ENCODE measurements at regions not wholly inside any gene's neighbourhood (a gene's known extent, or its start where the extent isn't known, plus 50 kb on each side); places are given as distances from the start of the nearest gene placed in this dataset.

GRCh38 chr7:26612742-26613141 is 251.6 kb downstream of the SKAP2 start:
- no peak for DNase-seq

DNA sequence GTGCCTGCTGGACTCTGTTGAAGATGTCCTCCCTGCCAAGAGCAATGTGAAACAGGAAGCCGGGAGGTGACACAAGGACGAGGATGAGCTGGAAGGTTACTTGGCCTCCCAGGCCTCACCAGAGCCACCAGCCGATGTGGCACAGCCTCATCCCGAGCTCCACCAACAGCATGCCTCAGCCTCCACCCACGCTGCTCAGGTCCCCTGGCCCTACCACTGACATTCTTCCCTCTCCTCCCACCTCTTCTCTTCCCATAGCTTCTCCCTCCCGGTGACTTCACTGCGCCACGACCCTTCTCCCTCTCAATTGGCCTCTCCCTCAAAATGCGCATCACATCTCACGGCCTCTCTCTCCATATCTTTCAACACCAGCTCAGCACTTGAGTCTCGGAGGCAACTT is 249.9 kb downstream of the SKAP2 start:
- no peak for DNase-seq

- DNase-seq = no peak
These were observed 248.2 kb downstream of the SKAP2 start for GRCh38 chr7:26616235-26616634.

GRCh38 chr7:26617066-26617465 is 247.3 kb downstream of the SKAP2 start:
- no peak for DNase-seq

All from CD4-positive, alpha-beta T cell treated with Interferon alpha-2 for 1 hour (primary cell).